Lower leg skin (tissue), 3 donors: ENCODE measurements at regions not wholly inside any gene's neighbourhood (a gene's known extent, or its start where the extent isn't known, plus 50 kb on each side); places are given as distances from the start of the nearest gene placed in this dataset.

ENCODE experiments used
- POLR2A ChIP-seq, 2 donors: fragments of 450-650 bp; IDR thresholded peaks; one replicate each; pipeline ENCODE4 v1.6.1; 2016 to 2017; ENCODE audit warnings: antibody characterized with exemption in 2 of 2, mild to moderate bottlenecking in 1 of 2, moderate library complexity in 1 of 2
- TF ChIP-seq, protein P1 (sequence below), 3 donors: fragments of 450-650 bp; IDR thresholded peaks; one replicate each; pipeline ENCODE4 v1.5.1; 2016; ENCODE audit warnings: antibody characterized with exemption in 3 of 3, mild to moderate bottlenecking in 3 of 3, moderate library complexity in 2 of 3

DNA sequence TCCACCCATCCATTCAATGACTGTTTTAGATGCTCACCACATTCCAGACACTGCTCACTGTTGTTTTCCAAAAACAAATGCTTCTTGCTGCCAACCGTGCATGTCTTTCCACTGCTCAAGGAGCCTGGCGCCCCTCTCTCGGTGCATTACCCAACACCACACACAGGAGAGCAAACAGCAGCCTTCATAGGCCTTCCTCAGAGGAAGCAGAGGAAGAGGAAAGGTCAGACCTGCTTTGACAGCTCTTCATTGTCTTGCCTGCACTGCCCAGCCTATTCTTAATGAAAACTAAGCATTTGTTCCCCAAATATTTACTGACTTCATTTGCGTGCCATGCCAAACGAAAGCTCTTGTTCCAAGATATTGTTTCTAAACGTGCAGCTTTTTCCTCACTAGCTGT, 1129.2 kb downstream of the TBC1D22A start:
- TF ChIP-seq, protein P1, sequence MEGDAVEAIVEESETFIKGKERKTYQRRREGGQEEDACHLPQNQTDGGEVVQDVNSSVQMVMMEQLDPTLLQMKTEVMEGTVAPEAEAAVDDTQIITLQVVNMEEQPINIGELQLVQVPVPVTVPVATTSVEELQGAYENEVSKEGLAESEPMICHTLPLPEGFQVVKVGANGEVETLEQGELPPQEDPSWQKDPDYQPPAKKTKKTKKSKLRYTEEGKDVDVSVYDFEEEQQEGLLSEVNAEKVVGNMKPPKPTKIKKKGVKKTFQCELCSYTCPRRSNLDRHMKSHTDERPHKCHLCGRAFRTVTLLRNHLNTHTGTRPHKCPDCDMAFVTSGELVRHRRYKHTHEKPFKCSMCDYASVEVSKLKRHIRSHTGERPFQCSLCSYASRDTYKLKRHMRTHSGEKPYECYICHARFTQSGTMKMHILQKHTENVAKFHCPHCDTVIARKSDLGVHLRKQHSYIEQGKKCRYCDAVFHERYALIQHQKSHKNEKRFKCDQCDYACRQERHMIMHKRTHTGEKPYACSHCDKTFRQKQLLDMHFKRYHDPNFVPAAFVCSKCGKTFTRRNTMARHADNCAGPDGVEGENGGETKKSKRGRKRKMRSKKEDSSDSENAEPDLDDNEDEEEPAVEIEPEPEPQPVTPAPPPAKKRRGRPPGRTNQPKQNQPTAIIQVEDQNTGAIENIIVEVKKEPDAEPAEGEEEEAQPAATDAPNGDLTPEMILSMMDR (IDR thresholded peaks at IDR 0.05), result no peak
- TF ChIP-seq POLR2A (IDR thresholded peaks at IDR 0.05), result no peak
